ENCODE measurements at regions not wholly inside any gene's neighbourhood (a gene's known extent, or its start where the extent isn't known, plus 50 kb on each side); places are given as distances from the start of the nearest gene placed in this dataset.

GRCh38 chr2:62326735-62327134 lies 130.8 kb downstream of the B3GNT2 start:
- H2AK9ac ChIP-seq (replicated peaks; ENCODE audit: low read depth, low read length, poor library complexity): no peak overlapping the region
- ChIA-PET CTCF (interaction anchor here (0.5 kb wide), 1 partner anchor 1054 kb away, joined by 6 read pairs; no protein-coding TSS in a partner anchor), POLR2A (ENCODE audit: unreplicated experiment) (no interaction called here)
- no peak overlapping the region for H3K4ac ChIP-seq (ENCODE audit: low read depth, low read length)
- H2BK20ac ChIP-seq (ENCODE audit: low read depth, low read length): no peak overlapping the region
- no peaks in the 10 kb centered on the region for H3K4me1 ChIP-seq (ENCODE audit: control insufficient read depth, insufficient read depth, low read length)
- no peak overlapping the region for H3K4me3 ChIP-seq (ENCODE audit: insufficient read depth, low read depth, low read length)
- TF ChIP-seq SMC3 (IDR thresholded peaks at IDR 0.05; ENCODE audit: low read depth, low read length): no peak
- no peak for TF ChIP-seq CEBPB (IDR thresholded peaks at IDR 0.05; ENCODE audit: low read depth, low read length)
- no peak for TF ChIP-seq BHLHE40 (IDR thresholded peaks at IDR 0.05; ENCODE audit: low read depth, low read length)
- TF ChIP-seq MAFK (IDR thresholded peaks at IDR 0.05; ENCODE audit: low read depth, low read length): no peak
- TF ChIP-seq CHD1 (IDR thresholded peaks at IDR 0.05; ENCODE audit: low read depth, low read length): no peak
- no peak overlapping the region for H2BK120ac ChIP-seq (ENCODE audit: low read depth, low read length)
- no peaks in the 10 kb centered on the region for H3K36me3 ChIP-seq (ENCODE audit: control insufficient read depth, insufficient read depth, low read length)
- intact Hi-C loops (cut with micrococcal nuclease) (no loop called here), in situ Hi-C loops (cut with MboI; ENCODE audit: low sequenced_read_pairs) (no loop called here), dilution Hi-C loops (cut with HindIII; ENCODE audit: low sequenced_read_pairs, unreplicated experiment) (no loop called here)
- H2BK15ac ChIP-seq (ENCODE audit: low read depth, low read length): no peak overlapping the region
- no peak overlapping the region for H3K4me2 ChIP-seq (ENCODE audit: low read depth, low read length)
- no peak overlapping the region for H3K18ac ChIP-seq (ENCODE audit: low read depth, low read length)
- no peaks in the 10 kb centered on the region for H3K9me3 ChIP-seq (ENCODE audit: control insufficient read depth, insufficient read depth, low read length)
- no peak overlapping the region for H4K5ac ChIP-seq (ENCODE audit: low read depth, low read length)
- H3K9me1 ChIP-seq (ENCODE audit: insufficient read depth, low read length): no peaks in the 10 kb centered on the region
- H4K91ac ChIP-seq (ENCODE audit: insufficient read depth, low read depth, low read length): no peak overlapping the region
- no peak overlapping the region for H3K56ac ChIP-seq (ENCODE audit: extremely low read depth, insufficient read depth, low read length)
- H3K79me1 ChIP-seq (ENCODE audit: low read depth in 1 of 2, low read length in 2 of 2): no peaks in the 10 kb centered on the region
- H3K9ac ChIP-seq (ENCODE audit: low read depth, low read length): no peak overlapping the region
- H3K27me3 ChIP-seq (ENCODE audit: control insufficient read depth, insufficient read depth, low read length): peaks cover 3% of the 10 kb centered on the region; the same call in 1 of the 2 replicates
- ATAC-seq (ENCODE audit: low read depth) (no peak), DNase-seq (no peak)
- H2AFZ ChIP-seq (replicated peaks; ENCODE audit: low read length, poor library complexity): no peak overlapping the region
- H2AK5ac ChIP-seq (ENCODE audit: low read depth, low read length): no peak overlapping the region
- H3K27ac ChIP-seq (ENCODE audit: insufficient read depth, low read length): no peak overlapping the region
- H4K8ac ChIP-seq (ENCODE audit: low read depth in 2 of 2, low read length in 2 of 2): no peak overlapping the region
- no peak overlapping the region for H2BK5ac ChIP-seq (ENCODE audit: low read depth, low read length, poor library complexity, severe bottlenecking)
- H4K20me1 ChIP-seq (ENCODE audit: insufficient read depth, low read length): no peaks in the 10 kb centered on the region
- WGBS, 2 experiments (ENCODE audit: extremely low coverage in 2 of 2, insufficient read length in 1 of 2): no CpG with 5 or more reads among the region's 1 CpG
- no peak overlapping the region for H3K14ac ChIP-seq (replicated peaks; ENCODE audit: low read depth, low read length)
- no peak overlapping the region for H3K23ac ChIP-seq (ENCODE audit: low read depth, low read length)
- no TSS peak for BruUV-seq (replicated peaks)

Data from IMR-90 (cell line).